Lung (tissue), 11 donors: ENCODE measurements at regions not wholly inside any gene's neighbourhood (a gene's known extent, or its start where the extent isn't known, plus 50 kb on each side); places are given as distances from the start of the nearest gene placed in this dataset.

ENCODE experiments used
- ATAC-seq: fragments of 200-7000 bp; cut with Tn5 transposase; one replicate; pipeline ENCODE4 v1.9.1; 2020; ENCODE audit warnings: moderate number of reproducible peaks; ENCODE audit not compliant: insufficient read depth, low FRiP score
- DNase-seq, 3 donors: peaks; one replicate each; pipeline ENCODE4 v3.0.0-alpha.2; 2013 to 2017
- H3K27ac ChIP-seq, 2 donors: one replicate each; pipeline ENCODE4 v1.5.1; 2013; ENCODE audit warnings: mild to moderate bottlenecking in 2 of 2, moderate library complexity in 2 of 2, control low read depth in 1 of 2, inconsistent platforms in 1 of 2, low read depth in 1 of 2, low read length in 1 of 2
- H3K27me3 ChIP-seq, 3 donors: one replicate each; pipeline ENCODE4 v1.5.1; 2013; ENCODE audit warnings: low read length in 2 of 3; ENCODE audit not compliant: control insufficient read depth in 3 of 3, insufficient read depth in 3 of 3
- H3K36me3 ChIP-seq, 4 donors: one replicate each; pipeline ENCODE4 v1.5.1; 2013; ENCODE audit warnings: low read length in 4 of 4, mild to moderate bottlenecking in 1 of 4, moderate library complexity in 1 of 4; ENCODE audit not compliant: control insufficient read depth in 4 of 4, insufficient read depth in 4 of 4
- H3K4me1 ChIP-seq, 5 donors: one replicate each; pipeline ENCODE4 v1.5.1; 2013; ENCODE audit warnings: low read length in 5 of 5, mild to moderate bottlenecking in 2 of 5, moderate library complexity in 1 of 5; ENCODE audit not compliant: control insufficient read depth in 5 of 5, insufficient read depth in 5 of 5
- H3K4me3 ChIP-seq: one replicate; pipeline ENCODE4 v1.5.1; 2013; ENCODE audit warnings: mild to moderate bottlenecking, control low read depth, moderate library complexity
- H3K9ac ChIP-seq, 2 donors: one replicate each; pipeline ENCODE4 v1.5.1; 2013; ENCODE audit warnings: low read length in 2 of 2, control low read depth in 1 of 2; ENCODE audit not compliant: insufficient read depth in 1 of 2
- H3K9me3 ChIP-seq, 4 donors: one replicate each; pipeline ENCODE4 v1.5.1; 2013; ENCODE audit warnings: low read length in 3 of 4, mild to moderate bottlenecking in 1 of 4, moderate library complexity in 1 of 4; ENCODE audit not compliant: control insufficient read depth in 4 of 4, insufficient read depth in 3 of 4
- WGBS, 2 donors: extraction: QIAGEN DNeasy Blood & Tissue Kit; methylation state at CpG; one replicate each; pipeline ENCODE4 v1.1.7; 2013; 5-methylcytosine and 5-hydroxymethylcytosine counted together
- TF ChIP-seq, protein P1 (sequence below): IDR thresholded peaks from 2 replicates; pipeline ENCODE4 v1.5.1; 2012; ENCODE audit warnings: mild to moderate bottlenecking; ENCODE audit errors: control extremely low read depth, extremely low read depth
- donor health status: control.
- donor health status: control.
- donor health status: Bipolar disorder and iron deficiency.
- donor health status: healthy.
- donor health status: DM: yes; HTN: yes; CAD: no.

DNA sequence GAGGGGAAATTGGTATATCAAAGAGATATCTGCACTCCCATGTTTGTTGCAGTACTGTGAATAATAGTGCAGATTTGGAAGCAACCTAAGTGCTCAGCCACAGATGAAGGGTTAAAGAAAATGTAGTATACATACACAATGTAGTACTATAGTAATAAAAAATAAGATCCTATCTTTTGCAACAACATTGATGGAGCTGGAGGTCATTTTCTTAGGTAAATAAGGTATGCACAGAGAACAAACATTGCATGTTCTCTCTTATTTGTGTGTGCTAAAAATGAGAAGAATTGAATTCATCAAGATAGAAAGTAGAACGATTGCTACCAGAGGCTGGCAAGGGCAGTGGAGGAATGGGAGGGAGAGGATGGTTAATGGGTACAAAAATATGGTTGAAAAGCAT lies 117.9 kb upstream of the TRAM1L1 start:
- Histone ChIP-seq H3K9me3 (no peaks in the 10 kb centered on the region), H3K9ac (no peak overlapping the region), H3K4me3 (no peak overlapping the region), H3K27me3 (no peaks in the 10 kb centered on the region), H3K27ac (no peak overlapping the region), H3K4me1 (no peaks in the 10 kb centered on the region), H3K36me3 (no peaks in the 10 kb centered on the region)
- ATAC-seq (no peak), DNase-seq (no peak)
- 77 to 88% methylated on average over 1 of the region's 1 CpG for WGBS, 2 donors
- TF ChIP-seq, protein P1, sequence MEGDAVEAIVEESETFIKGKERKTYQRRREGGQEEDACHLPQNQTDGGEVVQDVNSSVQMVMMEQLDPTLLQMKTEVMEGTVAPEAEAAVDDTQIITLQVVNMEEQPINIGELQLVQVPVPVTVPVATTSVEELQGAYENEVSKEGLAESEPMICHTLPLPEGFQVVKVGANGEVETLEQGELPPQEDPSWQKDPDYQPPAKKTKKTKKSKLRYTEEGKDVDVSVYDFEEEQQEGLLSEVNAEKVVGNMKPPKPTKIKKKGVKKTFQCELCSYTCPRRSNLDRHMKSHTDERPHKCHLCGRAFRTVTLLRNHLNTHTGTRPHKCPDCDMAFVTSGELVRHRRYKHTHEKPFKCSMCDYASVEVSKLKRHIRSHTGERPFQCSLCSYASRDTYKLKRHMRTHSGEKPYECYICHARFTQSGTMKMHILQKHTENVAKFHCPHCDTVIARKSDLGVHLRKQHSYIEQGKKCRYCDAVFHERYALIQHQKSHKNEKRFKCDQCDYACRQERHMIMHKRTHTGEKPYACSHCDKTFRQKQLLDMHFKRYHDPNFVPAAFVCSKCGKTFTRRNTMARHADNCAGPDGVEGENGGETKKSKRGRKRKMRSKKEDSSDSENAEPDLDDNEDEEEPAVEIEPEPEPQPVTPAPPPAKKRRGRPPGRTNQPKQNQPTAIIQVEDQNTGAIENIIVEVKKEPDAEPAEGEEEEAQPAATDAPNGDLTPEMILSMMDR = no peak

DNA sequence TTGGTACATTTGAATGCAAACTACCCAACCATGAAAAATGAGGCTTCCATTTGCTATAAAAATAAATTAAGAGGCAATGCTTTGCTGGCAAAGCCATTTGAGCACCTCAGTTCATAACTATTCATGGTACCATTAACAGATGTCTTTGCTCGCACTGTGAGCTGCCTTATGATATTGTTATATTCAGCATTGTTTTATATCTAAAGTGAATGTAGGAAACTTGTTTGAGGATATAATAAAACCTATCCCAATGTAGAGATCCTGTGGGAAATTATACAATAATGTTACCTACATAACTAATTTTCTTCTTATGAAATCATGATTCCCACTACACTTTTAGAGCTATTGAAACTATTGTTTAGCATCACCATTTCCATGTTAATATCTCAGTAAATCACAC lies 125.2 kb upstream of the TRAM1L1 start:
- TF ChIP-seq, protein P1 = no peak
- no peaks in the 10 kb centered on the region for H3K27me3 ChIP-seq
- DNase-seq (no peak), ATAC-seq (no peak)
- H3K4me1 ChIP-seq = no peaks in the 10 kb centered on the region
- WGBS, 2 donors = 88 to 95% methylated on average over 1 of the region's 1 CpG
- no peak overlapping the region for H3K4me3 ChIP-seq
- H3K9ac ChIP-seq = no peak overlapping the region
- H3K36me3 ChIP-seq = no peaks in the 10 kb centered on the region
- H3K27ac ChIP-seq = no peak overlapping the region
- H3K9me3 ChIP-seq = no peaks in the 10 kb centered on the region

DNA sequence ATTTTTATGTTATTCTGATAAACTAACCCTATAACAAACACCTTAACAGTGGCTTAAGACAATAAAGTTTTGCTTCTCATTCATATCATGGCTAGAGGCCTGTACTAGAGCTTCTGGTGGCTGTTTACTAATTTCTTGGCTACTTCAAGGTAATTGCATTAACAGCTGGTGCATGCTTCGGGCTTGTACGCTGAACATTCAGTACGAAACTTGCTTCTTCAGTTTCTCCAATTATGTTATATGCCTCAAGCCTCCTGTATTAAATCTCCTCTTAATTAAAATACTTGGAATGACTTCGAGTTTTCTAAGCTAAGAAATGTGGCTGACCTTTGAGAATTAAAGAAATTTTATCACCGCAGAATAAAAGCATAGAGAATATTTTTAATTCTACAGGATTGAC lies 138.9 kb upstream of the TRAM1L1 start:
- Histone ChIP-seq H3K4me3 (no peak overlapping the region), H3K27me3 (no peaks in the 10 kb centered on the region), H3K4me1 (no peaks in the 10 kb centered on the region), H3K27ac (no peak overlapping the region), H3K36me3 (no peaks in the 10 kb centered on the region), H3K9me3 (no peaks in the 10 kb centered on the region), H3K9ac (no peak overlapping the region)
- peak in 1 of 3 donors; percentile 8 for DNase-seq
- ATAC-seq = no peak
- WGBS, 2 donors = 80 to 86% methylated on average over 5 of the region's 5 CpGs
- TF ChIP-seq, protein P1 = no peak

- H3K36me3 ChIP-seq = no peaks in the 10 kb centered on the region
- no peaks in the 10 kb centered on the region for H3K9me3 ChIP-seq
- H3K4me1 ChIP-seq = no peaks in the 10 kb centered on the region
- H3K4me3 ChIP-seq = no peak overlapping the region
- WGBS, 2 donors = 25 to 41% methylated on average over 3 of the region's 3 CpGs
- no peak overlapping the region for H3K9ac ChIP-seq
- H3K27me3 ChIP-seq = no peaks in the 10 kb centered on the region
- ATAC-seq (no peak), DNase-seq (peak in 1 of 3 donors; percentile 0)
- TF ChIP-seq, protein P1 = no peak
- H3K27ac ChIP-seq = no peak overlapping the region
Measured at GRCh38 chr4:117225471-117225870, 140.1 kb upstream of the TRAM1L1 start.
